Progenitor cell of endocrine pancreas (in vitro differentiated cells): ENCODE measurements at regions not wholly inside any gene's neighbourhood (a gene's known extent, or its start where the extent isn't known, plus 50 kb on each side); places are given as distances from the start of the nearest gene placed in this dataset.

Experiments
- DNase-seq: peaks from one replicate; pipeline ENCODE4 v3.0.0; 2021; ENCODE audit warnings: low spot score; ENCODE audit not compliant: unreplicated experiment
- H3K27ac Mint-ChIP-seq: 2 replicates; pipeline ENCODE4 v1.8.0; 2021; ENCODE audit warnings: mild to moderate bottlenecking, moderate library complexity, mixed read lengths
- H3K27me3 Mint-ChIP-seq: 2 replicates; pipeline ENCODE4 v1.8.0; 2021; ENCODE audit warnings: mixed read lengths
- H3K36me3 Mint-ChIP-seq: 2 replicates; pipeline ENCODE4 v1.8.0; 2022; ENCODE audit warnings: mixed read lengths; ENCODE audit not compliant: insufficient read depth
- H3K4me1 Mint-ChIP-seq: 2 replicates; pipeline ENCODE4 v1.8.0; 2021; ENCODE audit warnings: low read depth, mixed read lengths
- H3K4me3 Mint-ChIP-seq: 2 replicates; pipeline ENCODE4 v1.8.0; 2021; ENCODE audit warnings: low read depth, mild to moderate bottlenecking, moderate library complexity, mixed read lengths
- H3K9me3 Mint-ChIP-seq: 2 replicates; pipeline ENCODE4 v1.8.0; 2021; ENCODE audit warnings: low read depth, mixed read lengths
- TF ChIP-seq, protein P1 (sequence below): fragments of 200-600 bp; sonication (generic); IDR thresholded peaks from one replicate; pipeline ENCODE4 v1.5.0; 2021; ENCODE audit warnings: antibody characterized with exemption, mild to moderate bottlenecking; ENCODE audit not compliant: unreplicated experiment

- H3K27me3 Mint-ChIP-seq = peaks cover 47% of the 10 kb centered on the region
Measured at GRCh38 chr17:79315358-79316105, 240.9 kb downstream of the ENGASE start.

DNA sequence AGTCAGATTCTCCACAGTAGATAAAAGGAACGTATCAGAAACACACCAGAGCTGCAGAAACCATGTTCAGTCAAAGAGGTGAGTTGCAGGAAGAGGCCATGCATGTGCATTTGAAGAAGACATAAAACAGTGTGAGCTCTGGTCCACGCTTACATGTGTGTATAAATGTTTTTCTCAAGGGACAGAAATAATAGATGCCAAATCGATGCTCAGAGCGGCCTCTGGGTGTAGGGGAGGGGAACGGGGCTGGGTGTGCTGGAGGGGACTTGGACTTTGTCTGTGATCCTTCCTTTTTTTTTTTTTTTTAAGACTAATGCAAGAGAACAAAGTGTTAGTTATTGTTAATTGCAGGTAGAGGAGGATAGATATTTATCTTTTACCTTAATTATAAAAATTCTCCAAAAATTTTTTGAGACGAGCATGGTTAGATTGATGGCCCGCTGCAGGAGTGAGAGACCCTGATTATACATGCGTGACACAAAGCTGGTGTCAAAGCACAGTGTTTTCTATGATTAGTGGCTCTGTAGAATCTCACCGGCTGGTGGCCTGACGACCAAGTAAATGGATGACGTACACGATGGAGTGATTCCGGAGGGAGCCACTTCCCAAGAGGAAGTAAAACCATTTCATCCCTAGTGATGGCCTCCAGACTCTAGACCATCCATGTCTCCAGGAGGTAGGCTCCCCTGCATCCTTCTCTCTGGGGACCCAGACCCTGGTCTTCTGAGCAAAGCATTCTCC lies 240.2 kb downstream of the ENGASE start:
- no peaks in the 10 kb centered on the region for H3K4me1 Mint-ChIP-seq
- H3K4me3 Mint-ChIP-seq = no peak overlapping the region
- H3K27me3 Mint-ChIP-seq = peaks cover 46% of the 10 kb centered on the region
- no peaks in the 10 kb centered on the region for H3K9me3 Mint-ChIP-seq
- no peaks in the 10 kb centered on the region for H3K36me3 Mint-ChIP-seq
- DNase-seq = no peak
- TF ChIP-seq, protein P1, sequence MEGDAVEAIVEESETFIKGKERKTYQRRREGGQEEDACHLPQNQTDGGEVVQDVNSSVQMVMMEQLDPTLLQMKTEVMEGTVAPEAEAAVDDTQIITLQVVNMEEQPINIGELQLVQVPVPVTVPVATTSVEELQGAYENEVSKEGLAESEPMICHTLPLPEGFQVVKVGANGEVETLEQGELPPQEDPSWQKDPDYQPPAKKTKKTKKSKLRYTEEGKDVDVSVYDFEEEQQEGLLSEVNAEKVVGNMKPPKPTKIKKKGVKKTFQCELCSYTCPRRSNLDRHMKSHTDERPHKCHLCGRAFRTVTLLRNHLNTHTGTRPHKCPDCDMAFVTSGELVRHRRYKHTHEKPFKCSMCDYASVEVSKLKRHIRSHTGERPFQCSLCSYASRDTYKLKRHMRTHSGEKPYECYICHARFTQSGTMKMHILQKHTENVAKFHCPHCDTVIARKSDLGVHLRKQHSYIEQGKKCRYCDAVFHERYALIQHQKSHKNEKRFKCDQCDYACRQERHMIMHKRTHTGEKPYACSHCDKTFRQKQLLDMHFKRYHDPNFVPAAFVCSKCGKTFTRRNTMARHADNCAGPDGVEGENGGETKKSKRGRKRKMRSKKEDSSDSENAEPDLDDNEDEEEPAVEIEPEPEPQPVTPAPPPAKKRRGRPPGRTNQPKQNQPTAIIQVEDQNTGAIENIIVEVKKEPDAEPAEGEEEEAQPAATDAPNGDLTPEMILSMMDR = no peak
- no peak overlapping the region for H3K27ac Mint-ChIP-seq

More at GRCh38 chr17:79315358-79316105, 240.9 kb downstream of the ENGASE start:
- Mint-ChIP-seq H3K27ac (no peak overlapping the region), H3K4me3 (no peak overlapping the region), H3K36me3 (no peaks in the 10 kb centered on the region), H3K9me3 (no peaks in the 10 kb centered on the region), H3K4me1 (no peaks in the 10 kb centered on the region)
- TF ChIP-seq, protein P1 = no peak
- no peak for DNase-seq

DNA sequence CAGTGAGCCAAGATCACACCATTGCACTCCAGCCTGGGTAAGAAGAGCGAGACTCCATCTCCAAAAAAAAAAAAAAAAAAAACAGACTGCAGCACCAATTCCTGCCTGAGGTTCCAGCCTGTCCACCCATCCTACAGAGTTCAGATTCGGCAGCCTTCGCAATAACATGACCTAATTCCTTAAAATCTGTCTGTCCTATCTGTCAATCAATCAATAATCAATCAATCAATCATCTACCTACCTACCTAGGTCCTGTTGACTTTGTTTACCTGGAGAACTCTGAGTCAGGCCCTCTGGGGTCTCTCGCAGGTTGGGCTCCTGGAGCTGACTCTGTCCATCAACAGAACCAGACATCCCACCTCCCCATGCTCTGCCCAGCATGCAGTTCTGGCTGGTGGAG lies 236.7 kb downstream of the ENGASE start:
- Mint-ChIP-seq H3K27ac (no peak overlapping the region), H3K9me3 (no peaks in the 10 kb centered on the region), H3K4me1 (no peaks in the 10 kb centered on the region), H3K36me3 (no peaks in the 10 kb centered on the region), H3K27me3 (peaks cover 34% of the 10 kb centered on the region), H3K4me3 (no peak overlapping the region)
- no peak for DNase-seq
- TF ChIP-seq, protein P1 = no peak

DNA sequence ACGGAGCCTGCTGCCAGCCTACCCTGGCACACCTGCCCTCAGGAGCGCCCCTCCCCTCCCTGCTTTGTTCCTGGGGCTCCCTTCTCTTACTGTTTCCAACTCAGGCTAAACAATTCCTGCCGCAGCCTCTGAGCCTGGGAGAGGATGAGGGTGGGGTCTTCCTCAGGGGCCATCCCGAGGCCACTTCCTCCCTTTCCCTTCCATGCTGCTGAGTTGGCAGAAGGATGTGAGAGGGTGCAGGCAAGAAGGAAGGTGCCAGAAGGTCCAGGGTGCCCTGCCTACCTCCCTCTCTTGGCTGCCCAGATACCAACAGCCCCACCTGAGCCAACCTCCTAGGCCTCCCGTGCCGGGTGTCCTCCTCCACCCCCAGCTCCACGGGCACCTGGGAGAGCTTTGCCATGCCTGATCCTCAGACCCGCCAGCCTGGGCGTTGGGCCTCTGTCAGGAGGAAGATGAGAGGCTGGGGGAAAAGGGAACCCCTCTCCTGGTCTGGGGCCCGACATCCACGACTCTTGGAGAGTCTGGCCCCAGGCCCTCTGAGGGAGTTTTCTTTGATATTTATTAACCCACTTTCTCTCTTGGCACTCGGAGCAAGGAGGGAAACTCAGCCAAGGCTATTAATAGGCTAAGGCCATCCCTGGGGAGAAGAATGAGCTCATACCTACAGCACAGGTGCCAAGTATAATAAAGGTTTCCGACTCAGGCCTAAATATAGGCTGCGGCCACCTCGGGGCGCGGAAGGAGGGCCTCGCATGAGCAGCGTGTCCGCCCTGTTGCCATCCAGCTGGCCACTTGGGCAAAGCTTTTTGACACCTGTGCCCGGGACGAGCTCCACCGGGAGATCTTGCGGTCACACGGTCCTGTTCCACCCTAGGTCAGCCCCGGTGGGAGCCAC lies 232.0 kb downstream of the ENGASE start:
- Mint-ChIP-seq H3K27ac (no peak overlapping the region), H3K27me3 (peaks cover 12% of the 10 kb centered on the region)

More for the DNA sequence above, 232.0 kb downstream of the ENGASE start:
- Mint-ChIP-seq H3K4me1 (no peaks in the 10 kb centered on the region), H3K9me3 (no peaks in the 10 kb centered on the region), H3K4me3 (no peak overlapping the region), H3K36me3 (no peaks in the 10 kb centered on the region)
- no peak for DNase-seq
- TF ChIP-seq, protein P1 = no peak
